HG03571 (cell line): ENCODE measurements at regions not wholly inside any gene's neighbourhood (a gene's known extent, or its start where the extent isn't known, plus 50 kb on each side); places are given as distances from the start of the nearest gene placed in this dataset.

ENCODE experiments used
- ATAC-seq: cut with Tn5 transposase; IDR thresholded peaks from one replicate; pipeline ENCODE4 v1.9.1; 2021; ENCODE audit not compliant: unreplicated experiment

- ATAC-seq = no peak
Observed at GRCh38 chr4:114173968-114174367, 194.5 kb upstream of the ARSJ start.

GRCh38 chr4:114177628-114178027, 198.2 kb upstream of the ARSJ start:
- ATAC-seq = no peak

GRCh38 chr4:114178392-114178791, 198.9 kb upstream of the ARSJ start:
- ATAC-seq = no peak

- no peak for ATAC-seq
Observed at GRCh38 chr4:114180481-114180880, 201.0 kb upstream of the ARSJ start.

GRCh38 chr4:114184901-114185300, 205.5 kb upstream of the ARSJ start:
- ATAC-seq = no peak

GRCh38 chr4:114187592-114187991, 208.1 kb upstream of the ARSJ start:
- ATAC-seq = no peak

- no peak for ATAC-seq
Observed at GRCh38 chr4:114191496-114191895, 212.0 kb upstream of the ARSJ start.

GRCh38 chr4:114192854-114193253, 213.4 kb upstream of the ARSJ start:
- ATAC-seq = no peak

- no peak for ATAC-seq
Observed at GRCh38 chr4:114193624-114194399, 214.4 kb upstream of the ARSJ start.

GRCh38 chr4:114196606-114197005, 217.2 kb upstream of the ARSJ start:
- ATAC-seq = no peak

GRCh38 chr4:114200026-114200425, 220.6 kb upstream of the ARSJ start:
- no peak for ATAC-seq

GRCh38 chr4:114205261-114205660, 225.8 kb upstream of the ARSJ start:
- no peak for ATAC-seq

GRCh38 chr4:114208574-114209151, 229.2 kb upstream of the ARSJ start:
- no peak for ATAC-seq

- peak; percentile 90 for ATAC-seq
Observed at GRCh38 chr4:114209584-114209983, 230.1 kb upstream of the ARSJ start.

GRCh38 chr4:114211556-114211955, 232.1 kb upstream of the ARSJ start:
- ATAC-seq = no peak

- ATAC-seq = no peak
Observed at GRCh38 chr4:114217150-114217817, 237.8 kb upstream of the ARSJ start.

- no peak for ATAC-seq
Observed at GRCh38 chr4:114223580-114223979, 244.1 kb upstream of the ARSJ start.

GRCh38 chr4:114225436-114225835, 246.0 kb upstream of the ARSJ start:
- no peak for ATAC-seq

- ATAC-seq = no peak
Observed at GRCh38 chr4:114226179-114226578, 246.7 kb upstream of the ARSJ start.

- ATAC-seq = no peak
Observed at GRCh38 chr4:114226968-114227760, 247.7 kb upstream of the ARSJ start.

- no peak for ATAC-seq
Observed at GRCh38 chr4:114229706-114230105, 250.3 kb upstream of the ARSJ start.
